BE2C (cell line): ENCODE measurements at regions not wholly inside any gene's neighbourhood (a gene's known extent, or its start where the extent isn't known, plus 50 kb on each side); places are given as distances from the start of the nearest gene placed in this dataset.

Experiments
- DNase-seq: peaks from one replicate; pipeline ENCODE4 v3.0.0-alpha.2; 2020
- H3K27me3 ChIP-seq: fragments of 250-450 bp; sonication (Bioruptor Pico); 2 replicates; pipeline ENCODE4 v1.5.1; 2020; ENCODE audit warnings: mild to moderate bottlenecking
- H3K36me3 ChIP-seq: fragments of 250-450 bp; sonication (Bioruptor Pico); 2 replicates; pipeline ENCODE4 v1.5.1; 2020; ENCODE audit warnings: mild to moderate bottlenecking
- H3K4me1 ChIP-seq: fragments of 250-450 bp; sonication (Bioruptor Pico); 2 replicates; pipeline ENCODE4 v1.5.1; 2020
- H3K4me3 ChIP-seq: 2 replicates; pipeline ENCODE4 v1.5.1; 2011; ENCODE audit warnings: low read depth, low read length
- H3K9me3 ChIP-seq: fragments of 250-450 bp; sonication (Bioruptor Pico); 2 replicates; pipeline ENCODE4 v1.5.1; 2020
- CTCF ChIP-seq: IDR thresholded peaks from 2 replicates; pipeline ENCODE4 v1.5.1; 2012; ENCODE audit warnings: mild to moderate bottlenecking, low read depth, low read length

GRCh38 chr2:8190279-8190678 lies 491.6 kb upstream of the ID2 start:
- Histone ChIP-seq H3K4me1 (no peaks in the 10 kb centered on the region), H3K27me3 (no peaks in the 10 kb centered on the region), H3K4me3 (no peak overlapping the region), H3K36me3 (no peaks in the 10 kb centered on the region), H3K9me3 (no peaks in the 10 kb centered on the region)
- no peak for TF ChIP-seq CTCF
- DNase-seq, result no peak

- H3K27me3 ChIP-seq, result no peaks in the 10 kb centered on the region
- H3K4me1 ChIP-seq, result no peaks in the 10 kb centered on the region
- no peaks in the 10 kb centered on the region for H3K9me3 ChIP-seq
- no peaks in the 10 kb centered on the region for H3K36me3 ChIP-seq
- no peak overlapping the region for H3K4me3 ChIP-seq
- TF ChIP-seq CTCF, result no peak
- no peak for DNase-seq
Observed at GRCh38 chr2:8191427-8191826, 490.4 kb upstream of the ID2 start.

GRCh38 chr2:8193146-8193545 lies 488.7 kb upstream of the ID2 start:
- no peak overlapping the region for H3K4me3 ChIP-seq
- no peak for DNase-seq
- no peaks in the 10 kb centered on the region for H3K27me3 ChIP-seq
- no peaks in the 10 kb centered on the region for H3K9me3 ChIP-seq
- no peaks in the 10 kb centered on the region for H3K4me1 ChIP-seq
- no peaks in the 10 kb centered on the region for H3K36me3 ChIP-seq
- no peak for TF ChIP-seq CTCF

GRCh38 chr2:8193686-8194615 lies 487.9 kb upstream of the ID2 start:
- Histone ChIP-seq H3K27me3 (no peaks in the 10 kb centered on the region), H3K36me3 (no peaks in the 10 kb centered on the region), H3K4me1 (no peaks in the 10 kb centered on the region), H3K4me3 (no peak overlapping the region), H3K9me3 (no peaks in the 10 kb centered on the region)
- no peak for DNase-seq
- no peak for TF ChIP-seq CTCF

- H3K4me1 ChIP-seq, result no peaks in the 10 kb centered on the region
- no peak for DNase-seq
- no peaks in the 10 kb centered on the region for H3K27me3 ChIP-seq
- H3K4me3 ChIP-seq, result no peak overlapping the region
- no peak for TF ChIP-seq CTCF
- H3K36me3 ChIP-seq, result no peaks in the 10 kb centered on the region
- H3K9me3 ChIP-seq, result no peaks in the 10 kb centered on the region
Observed at GRCh38 chr2:8195784-8196183, 486.1 kb upstream of the ID2 start.

GRCh38 chr2:8196316-8196715 lies 485.5 kb upstream of the ID2 start:
- no peak overlapping the region for H3K4me3 ChIP-seq
- H3K36me3 ChIP-seq, result no peaks in the 10 kb centered on the region
- H3K9me3 ChIP-seq, result no peaks in the 10 kb centered on the region
- no peaks in the 10 kb centered on the region for H3K27me3 ChIP-seq
- DNase-seq, result no peak
- H3K4me1 ChIP-seq, result no peaks in the 10 kb centered on the region
- TF ChIP-seq CTCF, result no peak
